Fibroblast of the aortic adventitia (primary cell): ENCODE measurements at regions not wholly inside any gene's neighbourhood (a gene's known extent, or its start where the extent isn't known, plus 50 kb on each side); places are given as distances from the start of the nearest gene placed in this dataset.

Source experiments
- DNase-seq: peaks from one replicate; pipeline ENCODE4 v3.0.0-alpha.2; 2010; ENCODE audit warnings: low read depth
- H3K4me3 ChIP-seq: 2 replicates; pipeline ENCODE4 v1.5.1; 2011; ENCODE audit warnings: low read depth, mild to moderate bottlenecking, control low read depth, low read length, moderate library complexity
- CTCF ChIP-seq: IDR thresholded peaks from 2 replicates; pipeline ENCODE4 v1.5.1; 2011; ENCODE audit warnings: mild to moderate bottlenecking, low read length, control low read depth, inconsistent platforms; ENCODE audit not compliant: insufficient read depth

DNA sequence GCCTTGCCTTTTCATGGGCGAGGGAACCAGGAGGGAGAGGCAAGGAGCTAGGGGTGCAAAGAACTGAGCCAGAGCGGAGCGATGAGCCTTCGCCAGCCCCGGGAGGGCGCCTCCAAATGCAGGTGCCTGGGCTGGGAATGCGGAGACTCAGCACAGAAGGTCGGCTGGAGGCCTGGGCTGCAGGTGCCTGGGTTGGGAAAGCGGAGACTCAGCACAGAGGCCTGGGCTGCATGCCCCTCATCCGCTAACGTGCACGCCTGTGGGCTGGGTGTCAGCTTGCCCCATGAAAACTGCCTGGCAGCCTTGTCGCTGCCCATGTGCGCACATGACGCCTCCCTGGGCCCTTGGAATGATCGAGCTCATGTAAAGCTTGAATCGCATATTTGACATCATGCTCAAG, 51.8 kb downstream of the POM121L12 start:
- TF ChIP-seq CTCF = no peak
- DNase-seq = no peak
- no peak overlapping the region for H3K4me3 ChIP-seq

DNA sequence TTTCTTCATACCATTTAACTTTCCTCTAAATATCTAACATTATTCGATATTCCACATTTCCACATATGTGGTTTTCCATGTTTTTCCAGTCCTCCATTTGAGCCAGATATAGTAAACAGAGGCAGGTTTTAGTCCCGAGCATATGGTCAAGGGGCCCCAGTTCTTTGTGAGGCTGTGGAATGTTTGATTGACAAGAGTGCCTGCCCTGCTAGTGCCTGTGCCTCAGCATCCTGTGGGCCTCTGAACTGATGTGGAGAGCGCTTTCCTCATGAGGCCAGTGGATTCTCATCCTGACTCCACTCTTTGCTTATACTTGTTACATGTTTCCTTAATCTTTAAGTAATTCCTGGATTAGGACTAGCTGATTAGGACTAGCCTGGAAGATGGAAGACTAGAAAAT, 58.8 kb downstream of the POM121L12 start:
- DNase-seq = no peak
- TF ChIP-seq CTCF = no peak
- H3K4me3 ChIP-seq = no peak overlapping the region

GRCh38 chr7:53094827-53095226, 59.4 kb downstream of the POM121L12 start:
- no peak for TF ChIP-seq CTCF
- DNase-seq = peak; percentile 0
- H3K4me3 ChIP-seq = no peak overlapping the region

DNA sequence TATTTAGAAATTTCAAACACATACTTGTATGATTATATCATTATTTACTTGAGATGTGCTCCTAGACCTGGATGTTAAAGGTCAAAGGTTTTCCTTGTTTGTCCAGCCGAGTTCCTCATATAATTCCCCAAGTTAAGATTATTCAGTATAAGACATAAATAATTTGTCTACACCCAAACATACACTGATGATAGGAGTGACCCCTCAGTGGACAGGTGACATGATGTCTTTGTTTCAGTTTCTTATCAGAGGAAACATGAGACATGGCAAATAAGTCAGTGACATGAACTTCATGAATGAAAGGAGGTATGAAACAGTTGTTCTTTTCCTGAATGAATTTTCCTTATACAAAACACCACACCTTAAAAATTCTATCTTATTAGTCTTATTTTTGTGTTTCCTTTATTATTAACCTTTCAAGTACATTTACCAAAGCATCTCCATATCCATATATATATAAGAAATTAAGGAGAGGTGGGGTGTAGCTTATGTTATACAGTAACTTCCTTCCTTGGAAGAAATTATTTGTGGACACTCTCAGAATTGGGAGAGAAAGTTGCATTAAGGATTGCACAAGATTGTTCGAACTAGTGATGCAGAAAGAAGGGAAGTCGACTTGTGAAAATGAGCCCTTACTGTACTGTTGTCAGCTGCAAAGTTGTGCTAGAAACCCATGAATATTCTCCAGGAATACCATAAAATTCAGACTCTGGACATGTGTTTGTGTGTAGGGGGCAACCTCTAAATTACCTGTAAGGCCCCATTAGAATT, 60.5 kb downstream of the POM121L12 start:
- TF ChIP-seq CTCF = no peak
- no peak overlapping the region for H3K4me3 ChIP-seq
- no peak for DNase-seq

DNA sequence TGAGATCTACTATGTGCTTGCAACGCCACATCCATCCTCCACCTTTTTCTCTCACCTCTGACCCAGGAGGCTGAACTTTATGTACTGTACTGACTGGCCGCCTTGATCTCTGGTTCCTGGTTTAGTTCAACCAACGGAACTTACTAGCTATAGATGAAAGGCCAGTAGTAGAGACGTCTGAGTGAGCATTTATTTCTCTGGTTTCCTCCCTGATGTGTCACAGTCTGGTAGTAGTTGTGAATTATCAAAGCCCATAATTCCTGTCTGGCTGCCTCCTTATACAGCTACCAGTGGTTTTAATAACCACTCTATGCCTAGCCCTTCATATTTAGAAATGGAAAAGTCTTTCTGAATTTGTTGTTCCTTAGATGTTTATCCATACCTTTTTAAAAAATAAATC, 64.7 kb downstream of the POM121L12 start:
- H3K4me3 ChIP-seq = no peak overlapping the region
- no peak for DNase-seq
- no peak for TF ChIP-seq CTCF

- H3K4me3 ChIP-seq = no peak overlapping the region
- no peak for DNase-seq
- TF ChIP-seq CTCF = no peak
Measured at GRCh38 chr7:53101026-53101425, 65.6 kb downstream of the POM121L12 start.

DNA sequence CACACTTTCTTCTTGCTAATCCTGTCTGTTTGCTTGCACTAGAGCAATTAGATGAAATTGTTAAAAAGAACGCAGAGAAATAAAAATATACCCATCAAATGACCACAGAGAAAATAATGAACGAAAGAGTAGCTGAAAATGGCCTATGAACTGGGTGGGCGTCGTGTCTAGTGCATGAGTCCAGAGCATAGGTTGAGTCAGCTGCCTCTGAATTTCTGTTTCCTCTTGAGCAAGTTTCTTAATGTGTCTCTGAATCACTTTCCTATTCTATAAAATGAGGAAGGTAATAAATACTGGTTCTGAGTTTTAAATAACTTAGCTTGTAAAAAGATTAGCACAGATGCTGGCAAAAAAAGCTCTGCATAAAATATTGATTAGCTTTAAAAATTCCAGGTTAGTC, 75.0 kb downstream of the POM121L12 start:
- TF ChIP-seq CTCF = no peak
- no peak for DNase-seq

More for the DNA sequence above, 75.0 kb downstream of the POM121L12 start:
- no peak overlapping the region for H3K4me3 ChIP-seq
